IPS-18c (cell line): ENCODE measurements at regions not wholly inside any gene's neighbourhood (a gene's known extent, or its start where the extent isn't known, plus 50 kb on each side); places are given as distances from the start of the nearest gene placed in this dataset.
A peak's percentile ranks its signal among the peaks of the same experiment; 100 is the strongest.

Source experiments
- H3K4me3 ChIP-seq: 2 replicates; pipeline ENCODE4 v1.7.0; 2013; ENCODE audit warnings: low read depth, mild to moderate bottlenecking, low read length, moderate library complexity; ENCODE audit not compliant: insufficient read depth
- H3K9me3 ChIP-seq: one replicate; pipeline ENCODE4 v1.6.1; 2013; ENCODE audit warnings: mild to moderate bottlenecking, low read length, moderate library complexity; ENCODE audit not compliant: control insufficient read depth, insufficient read depth

DNA sequence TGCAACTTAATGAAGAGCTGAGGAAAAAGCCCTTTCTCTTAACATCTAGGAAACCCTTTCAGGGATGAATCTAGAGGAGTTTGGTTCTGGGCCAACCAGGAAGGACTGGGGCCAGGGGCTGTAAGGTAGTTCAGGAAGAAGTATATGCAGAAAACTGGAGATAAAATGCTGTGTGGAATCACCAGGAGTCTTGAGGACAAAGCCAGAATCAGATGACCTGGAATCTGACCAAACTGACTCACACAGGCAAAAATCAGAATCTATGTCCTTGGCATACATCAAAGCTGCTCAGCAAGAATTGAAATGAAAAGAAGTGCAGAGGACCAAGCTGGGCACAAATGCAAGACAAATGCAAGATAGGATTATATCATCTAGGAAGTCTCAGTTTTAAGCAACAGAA is 59.4 kb upstream of the ATP2C1 start:
- Histone ChIP-seq H3K9me3 (no peaks in the 10 kb centered on the region), H3K4me3 (no peak overlapping the region)

DNA sequence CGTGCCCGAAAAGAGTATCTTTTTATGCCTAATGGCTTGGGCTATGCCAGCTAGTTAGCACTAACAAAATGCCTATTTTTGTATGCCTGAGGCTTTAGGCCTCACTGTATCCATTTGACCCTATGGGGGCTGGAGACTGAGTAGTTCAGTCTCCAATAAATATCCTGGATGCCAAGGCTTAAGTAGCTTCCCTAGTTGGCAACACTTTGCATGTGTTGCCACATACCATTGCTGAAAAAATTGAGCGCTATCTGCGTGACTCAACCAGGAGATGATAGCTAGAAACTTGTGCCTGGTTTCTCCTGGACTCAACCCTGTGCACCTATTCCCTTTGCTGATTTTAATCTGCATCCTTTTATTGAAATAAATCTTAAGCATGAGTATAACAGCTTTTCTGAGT is 58.4 kb upstream of the ATP2C1 start:
- Histone ChIP-seq H3K4me3 (no peak overlapping the region), H3K9me3 (no peaks in the 10 kb centered on the region)

DNA sequence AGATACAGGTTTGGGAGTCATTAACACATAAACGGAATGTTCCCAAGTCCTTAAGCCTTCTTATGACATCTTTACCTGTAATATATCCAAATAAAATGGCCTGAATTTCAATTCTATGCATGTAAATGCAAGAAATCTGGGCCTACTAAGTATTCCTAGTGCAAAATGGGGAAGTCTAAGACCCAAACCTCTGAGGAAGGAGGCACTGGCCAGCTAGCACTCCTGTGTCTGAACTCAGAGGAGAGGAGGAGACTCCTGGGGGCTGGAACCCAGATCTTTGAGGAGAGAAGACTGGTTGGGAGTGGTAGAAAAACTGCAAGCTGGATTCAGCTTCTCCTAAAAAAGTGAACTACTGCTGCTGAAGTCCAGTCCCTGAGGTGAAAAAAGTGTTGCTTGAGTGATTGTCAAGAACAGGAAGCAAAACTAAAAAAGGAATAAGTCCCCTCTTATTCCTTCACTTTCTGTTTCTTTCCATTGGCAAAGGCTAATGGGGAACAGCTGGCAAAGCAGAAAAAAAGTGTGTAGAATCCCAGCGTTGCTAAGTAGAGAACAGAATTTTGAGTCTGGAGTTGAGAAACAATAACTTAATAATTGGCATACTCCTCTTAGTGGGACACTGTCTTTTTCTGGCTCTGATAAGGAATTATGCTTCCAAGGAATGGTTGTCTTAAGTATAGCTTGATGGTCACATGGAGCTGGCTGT is 54.8 kb upstream of the ATP2C1 start:
- H3K9me3 ChIP-seq, result no peaks in the 10 kb centered on the region
- no peak overlapping the region for H3K4me3 ChIP-seq

DNA sequence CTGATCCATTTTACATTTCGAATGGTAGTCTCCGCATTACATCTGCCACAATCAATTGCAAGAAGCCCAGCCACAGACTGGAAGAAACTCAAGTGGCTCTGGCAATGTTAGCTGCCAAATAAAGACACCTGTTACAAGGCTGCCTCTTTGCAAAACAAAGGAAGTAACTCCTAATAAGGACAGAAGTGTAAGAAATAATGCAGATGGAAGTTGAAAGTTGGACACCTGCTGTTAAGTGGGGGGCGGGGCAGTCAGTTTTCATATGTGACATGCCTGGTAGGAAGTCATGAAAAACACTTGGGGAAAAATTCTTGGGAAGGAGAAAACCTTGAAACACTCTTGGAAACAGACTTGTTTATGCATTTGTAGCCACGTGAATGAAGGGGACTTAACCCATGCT is 54.1 kb upstream of the ATP2C1 start:
- Histone ChIP-seq H3K4me3 (0 out of 2 replicates have a peak overlapping the region, but pooled peaks have one; percentile 9), H3K9me3 (no peaks in the 10 kb centered on the region)

DNA sequence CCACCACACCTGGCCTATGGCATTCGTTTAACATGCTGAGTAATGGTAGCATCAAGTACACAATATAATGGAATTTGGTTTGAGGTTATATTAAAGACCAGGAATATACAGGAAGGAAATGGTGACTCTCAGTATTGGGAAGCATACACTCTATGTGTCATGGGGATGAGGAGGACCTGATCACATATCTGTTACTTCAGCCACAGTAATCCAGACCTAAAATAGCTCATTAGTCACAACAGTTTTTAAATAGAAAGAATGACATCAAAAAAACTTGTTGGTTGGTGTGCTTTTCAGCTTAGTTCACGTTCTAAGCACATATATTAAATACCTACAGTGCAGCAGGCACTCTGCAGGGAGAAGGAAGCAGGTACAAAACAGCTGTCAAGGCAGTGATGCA is 52.5 kb upstream of the ATP2C1 start:
- Histone ChIP-seq H3K9me3 (no peaks in the 10 kb centered on the region), H3K4me3 (no peak overlapping the region)

DNA sequence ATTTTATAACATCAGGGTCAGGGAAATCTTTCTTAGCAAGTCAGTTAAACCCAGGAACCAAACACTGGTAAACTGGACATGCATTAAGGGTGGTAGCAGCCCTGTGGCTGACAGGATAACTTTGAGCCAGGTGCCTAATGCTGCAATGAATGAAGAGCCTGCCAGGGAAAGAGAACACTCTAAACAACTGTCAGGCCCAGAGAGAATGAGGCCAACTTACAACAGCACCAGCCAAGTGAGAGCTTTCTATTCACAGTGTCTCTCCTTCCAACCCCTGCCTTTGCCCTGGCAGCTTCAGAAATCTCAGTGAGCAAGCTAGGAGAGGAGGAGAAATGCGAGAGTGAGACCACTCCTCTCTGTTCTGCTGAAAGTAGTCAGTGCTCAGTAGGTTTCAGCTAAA is 50.4 kb upstream of the ATP2C1 start:
- no peaks in the 10 kb centered on the region for H3K9me3 ChIP-seq
- H3K4me3 ChIP-seq, result no peak overlapping the region
